CD14-positive monocyte (primary cell): ENCODE measurements at regions not wholly inside any gene's neighbourhood (a gene's known extent, or its start where the extent isn't known, plus 50 kb on each side); places are given as distances from the start of the nearest gene placed in this dataset.

Experiments
- DNase-seq, 3 donors: peaks; one replicate each; pipeline ENCODE4 v3.0.0-alpha.2; 2011 to 2022
- H2AFZ ChIP-seq: 2 replicates; pipeline ENCODE4 v1.6.0; 2012; ENCODE audit warnings: mild to moderate bottlenecking, low read depth, low read length, inconsistent platforms; ENCODE audit not compliant: insufficient read depth, poor library complexity, severe bottlenecking
- H3K27ac ChIP-seq, 2 donors: 1 replicate in 1 of 2; 2 replicates in 1 of 2; pipeline ENCODE4 v1.5.1; 2012 to 2013; ENCODE audit warnings: low read length in 2 of 2, control low read depth in 1 of 2, inconsistent platforms in 1 of 2, low read depth in 1 of 2, mild to moderate bottlenecking in 1 of 2
- H3K27me3 ChIP-seq, 2 donors: one replicate each; pipeline versions ENCODE4 v1.6.0 to v1.6.1; 2011 to 2013; ENCODE audit warnings: low read length in 2 of 2; ENCODE audit not compliant: control insufficient read depth in 2 of 2, insufficient read depth in 2 of 2
- H3K36me3 ChIP-seq, 2 donors: replicated peaks in 1 of 2; 1 replicate in 1 of 2; 2 replicates in 1 of 2; pipeline versions ENCODE4 v1.5.1 to v1.6.1; 2012 to 2013; ENCODE audit warnings: low read length in 2 of 2, control low read depth in 1 of 2, inconsistent platforms in 1 of 2, mild to moderate bottlenecking in 1 of 2; ENCODE audit not compliant: insufficient read depth in 2 of 2, control insufficient read depth in 1 of 2
- H3K4me1 ChIP-seq, 2 donors: 1 replicate in 1 of 2; 2 replicates in 1 of 2; pipeline versions ENCODE4 v1.5.1 to v1.6.1; 2012 to 2013; ENCODE audit warnings: low read length in 2 of 2, control low read depth in 1 of 2, inconsistent platforms in 1 of 2, mild to moderate bottlenecking in 1 of 2, moderate library complexity in 1 of 2; ENCODE audit not compliant: insufficient read depth in 2 of 2, control insufficient read depth in 1 of 2
- H3K4me2 ChIP-seq: replicated peaks from 2 replicates; pipeline ENCODE3; 2012; ENCODE audit warnings: low read length, moderate library complexity, mild to moderate bottlenecking; ENCODE audit not compliant: poor library complexity, severe bottlenecking; ENCODE audit errors: extremely low read depth
- H3K4me3 ChIP-seq, 3 experiments: fragments of 200-600 bp in 1 of 3; sonication (generic) in 1 of 3; replicated peaks in 1 of 3; 1 replicate in 2 of 3; 2 replicates in 1 of 3; pipeline ENCODE4 v1.5.1; 2011 to 2013; ENCODE audit warnings: low read length in 3 of 3, mild to moderate bottlenecking in 3 of 3, control low read depth in 2 of 3, low read depth in 2 of 3, inconsistent platforms in 1 of 3, moderate library complexity in 1 of 3
- H3K79me2 ChIP-seq: 2 replicates; pipeline ENCODE4 v1.6.0; 2012; ENCODE audit warnings: mild to moderate bottlenecking, control low read depth, inconsistent platforms, low read length, moderate library complexity; ENCODE audit not compliant: insufficient read depth
- H3K9ac ChIP-seq: 2 replicates; pipeline ENCODE4 v1.6.0; 2017; ENCODE audit warnings: low read length, mild to moderate bottlenecking; ENCODE audit not compliant: insufficient read depth, poor library complexity, severe bottlenecking
- H3K9me3 ChIP-seq, 2 donors: replicated peaks in 1 of 2; 1 replicate in 1 of 2; 2 replicates in 1 of 2; pipeline versions ENCODE4 v1.5.1 to v1.6.1; 2012 to 2013; ENCODE audit warnings: low read length in 2 of 2, control low read depth in 1 of 2; ENCODE audit not compliant: control insufficient read depth in 1 of 2, insufficient read depth in 1 of 2
- H4K20me1 ChIP-seq: 2 replicates; pipeline ENCODE4 v1.6.0; 2012; ENCODE audit warnings: mild to moderate bottlenecking, low read length, control low read depth, moderate library complexity; ENCODE audit not compliant: insufficient read depth
- H3K27ac Mint-ChIP-seq, 7 donors: one replicate each; pipeline ENCODE4 v1.8.0; 2020; ENCODE audit warnings: mild to moderate bottlenecking in 7 of 7, mixed read lengths in 7 of 7, moderate library complexity in 6 of 7, inconsistent platforms in 2 of 7
- H3K27me3 Mint-ChIP-seq, 3 donors: one replicate each; pipeline ENCODE4 v1.8.0; 2021 to 2022; ENCODE audit warnings: low read depth in 3 of 3, mild to moderate bottlenecking in 3 of 3, mixed read lengths in 3 of 3, moderate library complexity in 3 of 3, inconsistent platforms in 1 of 3
- H3K36me3 Mint-ChIP-seq, 2 donors: one replicate each; pipeline ENCODE4 v1.8.0; 2020; ENCODE audit warnings: mixed read lengths in 2 of 2, inconsistent platforms in 1 of 2, mild to moderate bottlenecking in 1 of 2
- H3K4me1 Mint-ChIP-seq: one replicate; pipeline ENCODE4 v1.8.0; 2020; ENCODE audit warnings: mild to moderate bottlenecking, mixed read lengths
- H3K4me3 Mint-ChIP-seq, 2 donors: one replicate each; pipeline ENCODE4 v1.8.0; 2020; ENCODE audit warnings: mild to moderate bottlenecking in 2 of 2, mixed read lengths in 2 of 2, moderate library complexity in 1 of 2
- H3K9me3 Mint-ChIP-seq, 7 donors: one replicate each; pipeline ENCODE4 v1.8.0; 2020 to 2022; ENCODE audit warnings: mixed read lengths in 7 of 7, mild to moderate bottlenecking in 6 of 7, moderate library complexity in 6 of 7, inconsistent platforms in 2 of 7
- WGBS: methylation state at CpG from one replicate; pipeline ENCODE4 v1.1.5; 2013; ENCODE audit warnings: missing lambda C conversion rate; ENCODE audit not compliant: insufficient coverage; 5-methylcytosine and 5-hydroxymethylcytosine counted together
- intact Hi-C, 2 donors: fragments of 100-400 bp; cut with micrococcal nuclease; formaldehyde crosslinking; loops; one replicate each; pipeline versions ENCODE4 v1.15.0 to v1.15.1; 2023
- TF ChIP-seq, protein P1 (sequence below): fragments of 200-600 bp; IDR thresholded peaks from one replicate; pipeline ENCODE4 v1.8.0; 2022; ENCODE audit warnings: antibody characterized with exemption, mild to moderate bottlenecking

DNA sequence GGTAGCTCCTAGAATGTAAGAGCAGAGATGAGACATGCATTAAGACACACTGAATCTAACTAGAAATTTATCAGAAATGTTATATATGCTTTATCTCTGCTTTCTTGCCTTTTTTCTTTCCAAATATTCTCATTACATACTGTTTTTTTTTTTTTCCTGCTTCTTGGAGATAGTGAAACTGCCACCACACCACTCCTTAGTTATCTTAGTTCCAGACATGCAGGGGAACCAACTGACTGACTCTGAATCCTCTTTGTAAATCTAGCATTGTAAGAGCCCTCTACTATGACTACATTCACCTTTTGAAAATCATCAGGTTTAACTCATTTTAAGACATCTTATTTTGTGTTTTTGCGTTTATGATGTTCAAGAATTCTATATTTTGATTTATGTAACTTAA, 181.3 kb upstream of the ST8SIA4 start:
- Mint-ChIP-seq H3K36me3 (no peaks in the 10 kb centered on the region), H3K27ac (no peak overlapping the region), H3K4me3 (no peak overlapping the region), H3K4me1 (no peaks in the 10 kb centered on the region), H3K9me3 (peaks cover 0 to 4% (median 0%) of the 10 kb centered on the region in 7 donors), H3K27me3 (no peaks in the 10 kb centered on the region)
- H2AFZ ChIP-seq: no peak overlapping the region
- no peaks in the 10 kb centered on the region for H3K4me1 ChIP-seq
- H3K9me3 ChIP-seq: peaks cover 0 to 4% of the 10 kb centered on the region in 2 donors
- H3K9ac ChIP-seq: no peak overlapping the region
- H4K20me1 ChIP-seq: no peaks in the 10 kb centered on the region
- intact Hi-C loops: no loop called here
- TF ChIP-seq, protein P1, sequence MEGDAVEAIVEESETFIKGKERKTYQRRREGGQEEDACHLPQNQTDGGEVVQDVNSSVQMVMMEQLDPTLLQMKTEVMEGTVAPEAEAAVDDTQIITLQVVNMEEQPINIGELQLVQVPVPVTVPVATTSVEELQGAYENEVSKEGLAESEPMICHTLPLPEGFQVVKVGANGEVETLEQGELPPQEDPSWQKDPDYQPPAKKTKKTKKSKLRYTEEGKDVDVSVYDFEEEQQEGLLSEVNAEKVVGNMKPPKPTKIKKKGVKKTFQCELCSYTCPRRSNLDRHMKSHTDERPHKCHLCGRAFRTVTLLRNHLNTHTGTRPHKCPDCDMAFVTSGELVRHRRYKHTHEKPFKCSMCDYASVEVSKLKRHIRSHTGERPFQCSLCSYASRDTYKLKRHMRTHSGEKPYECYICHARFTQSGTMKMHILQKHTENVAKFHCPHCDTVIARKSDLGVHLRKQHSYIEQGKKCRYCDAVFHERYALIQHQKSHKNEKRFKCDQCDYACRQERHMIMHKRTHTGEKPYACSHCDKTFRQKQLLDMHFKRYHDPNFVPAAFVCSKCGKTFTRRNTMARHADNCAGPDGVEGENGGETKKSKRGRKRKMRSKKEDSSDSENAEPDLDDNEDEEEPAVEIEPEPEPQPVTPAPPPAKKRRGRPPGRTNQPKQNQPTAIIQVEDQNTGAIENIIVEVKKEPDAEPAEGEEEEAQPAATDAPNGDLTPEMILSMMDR: no peak
- no peaks in the 10 kb centered on the region for H3K79me2 ChIP-seq
- H3K4me3 ChIP-seq: no peak overlapping the region
- WGBS: no CpG with 5 or more reads among the region's 1 CpG
- H3K36me3 ChIP-seq: no peaks in the 10 kb centered on the region
- no peak overlapping the region for H3K4me2 ChIP-seq
- no peak for DNase-seq
- no peaks in the 10 kb centered on the region for H3K27me3 ChIP-seq
- no peak overlapping the region for H3K27ac ChIP-seq

DNA sequence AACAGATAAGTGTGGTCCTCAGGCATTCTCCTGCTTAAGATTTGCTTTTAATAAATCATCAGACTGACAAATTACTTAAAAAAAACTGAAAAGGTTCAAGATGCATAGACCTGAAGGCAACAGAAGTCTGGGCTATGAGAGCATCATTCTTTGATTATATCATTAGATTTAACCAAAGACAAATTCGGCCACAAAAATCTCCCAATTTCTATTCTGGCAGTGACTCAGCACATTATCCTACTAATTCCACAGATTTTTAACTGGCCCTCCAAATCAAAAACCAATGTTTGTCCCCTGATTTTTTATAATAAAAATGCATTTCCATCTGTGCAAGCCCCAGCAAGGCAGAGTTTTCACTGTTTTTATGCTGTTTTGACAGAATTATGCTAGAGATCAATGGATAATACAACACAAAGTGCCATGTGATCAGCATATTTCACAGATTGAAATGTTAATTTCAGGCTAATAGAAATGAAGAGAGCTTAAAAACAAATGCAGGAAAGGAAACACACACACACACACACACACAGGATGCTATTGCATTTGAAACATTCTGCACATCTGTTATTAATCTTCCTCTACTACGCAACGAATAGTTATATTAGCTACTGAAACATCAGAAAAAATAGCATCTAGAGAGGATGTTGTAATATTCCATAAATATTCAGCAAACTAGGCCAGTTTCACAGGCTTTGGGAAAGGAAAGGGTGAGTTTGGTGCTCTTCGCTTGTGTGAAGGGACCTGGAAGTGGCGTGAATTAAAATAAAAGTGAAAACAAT, 177.6 kb upstream of the ST8SIA4 start:
- Histone ChIP-seq H3K79me2 (no peaks in the 10 kb centered on the region), H4K20me1 (no peaks in the 10 kb centered on the region), H3K4me3 (no peak overlapping the region), H2AFZ (no peak overlapping the region), H3K27ac (no peak overlapping the region), H3K36me3 (no peaks in the 10 kb centered on the region), H3K4me2 (no peak overlapping the region), H3K4me1 (no peaks in the 10 kb centered on the region), H3K9me3 (no peaks in the 10 kb centered on the region), H3K9ac (no peak overlapping the region), H3K27me3 (no peaks in the 10 kb centered on the region)
- TF ChIP-seq, protein P1: no peak
- H3K27ac Mint-ChIP-seq: no peak overlapping the region
- DNase-seq: no peak
- WGBS: no CpG with 5 or more reads among the region's 5 CpGs
- H3K9me3 Mint-ChIP-seq: peaks cover 0 to 7% (median 2%) of the 10 kb centered on the region in 7 donors
- no peaks in the 10 kb centered on the region for H3K4me1 Mint-ChIP-seq
- no peaks in the 10 kb centered on the region for H3K27me3 Mint-ChIP-seq
- H3K36me3 Mint-ChIP-seq: no peaks in the 10 kb centered on the region
- intact Hi-C loops: no loop called here
- H3K4me3 Mint-ChIP-seq: no peak overlapping the region
